ENCODE measurements at regions not wholly inside any gene's neighbourhood (a gene's known extent, or its start where the extent isn't known, plus 50 kb on each side); places are given as distances from the start of the nearest gene placed in this dataset.

GRCh38 chr5:93874080-93874479, 132.7 kb upstream of the POU5F2 start (continued):
- TF ChIP-seq RFX5 (IDR thresholded peaks at IDR 0.05; ENCODE audit: borderline replicate concordance, low read depth, low read length): no peak

All from H1 (cell line).